GM21619 (cell line): ENCODE measurements at regions not wholly inside any gene's neighbourhood (a gene's known extent, or its start where the extent isn't known, plus 50 kb on each side); places are given as distances from the start of the nearest gene placed in this dataset.
A peak's percentile ranks its signal among the peaks of the same experiment; 100 is the strongest.
"Not testable (repeated sequence)": the region's sequence is repeated elsewhere in the genome, so short reads cannot be mapped to it uniquely, and the experiment has no call there.

ENCODE experiments used
- ATAC-seq: cut with Tn5 transposase; IDR thresholded peaks from one replicate; pipeline ENCODE4 v1.9.1; 2021; ENCODE audit not compliant: unreplicated experiment

DNA sequence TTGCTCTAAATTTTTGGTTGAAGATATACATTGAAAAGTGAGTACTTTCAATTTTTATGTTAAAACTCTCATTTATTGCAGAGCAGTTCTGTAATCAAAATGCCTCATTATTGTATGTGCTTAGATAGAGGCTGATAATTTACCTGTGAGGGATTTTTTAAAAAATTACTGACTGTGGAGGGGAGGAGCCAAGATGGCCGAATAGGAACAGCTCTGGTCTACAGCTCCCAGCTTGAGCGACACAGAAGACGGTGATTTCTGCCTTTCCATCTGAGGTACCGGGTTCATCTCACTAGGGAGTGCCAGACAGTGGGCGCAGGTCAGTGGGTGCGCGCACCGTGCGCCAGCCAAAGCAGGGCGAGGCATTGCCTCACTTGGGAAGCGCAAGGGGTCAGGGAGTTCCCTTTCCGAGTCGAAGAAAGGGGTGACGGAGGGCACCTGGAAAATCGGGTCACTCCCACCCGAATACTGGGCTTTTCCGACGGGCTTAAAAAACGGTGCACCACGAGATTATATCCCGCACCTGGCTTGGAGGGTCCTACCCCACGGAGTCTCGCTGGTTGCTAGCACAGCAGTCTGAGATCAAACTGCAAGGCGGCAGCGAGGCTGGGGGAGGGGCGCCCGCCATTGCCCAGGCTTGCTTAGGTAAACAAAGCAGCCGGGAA lies 89.4 kb downstream of the DDX11 start:
- ATAC-seq, result not testable (repeated sequence)

DNA sequence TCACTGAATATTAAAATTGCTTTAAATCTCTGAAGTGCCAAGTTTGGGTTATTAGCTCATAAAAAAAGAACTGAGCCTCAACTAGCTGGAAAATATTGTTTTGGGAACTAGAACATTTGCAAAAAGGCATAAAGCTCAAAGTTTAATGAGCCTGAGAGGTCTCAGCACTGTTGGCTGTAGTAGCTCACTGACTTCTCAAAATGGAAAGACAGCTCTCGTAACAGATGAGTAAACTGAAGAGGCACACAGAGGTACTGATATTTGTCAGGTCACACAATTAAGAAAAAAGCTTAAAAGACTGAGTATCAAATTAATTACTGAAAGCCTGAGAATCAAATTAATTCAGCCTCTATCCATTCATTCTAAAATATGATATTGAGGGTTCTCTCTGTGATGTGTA lies 100.6 kb downstream of the DDX11 start:
- ATAC-seq, result not testable (repeated sequence)

DNA sequence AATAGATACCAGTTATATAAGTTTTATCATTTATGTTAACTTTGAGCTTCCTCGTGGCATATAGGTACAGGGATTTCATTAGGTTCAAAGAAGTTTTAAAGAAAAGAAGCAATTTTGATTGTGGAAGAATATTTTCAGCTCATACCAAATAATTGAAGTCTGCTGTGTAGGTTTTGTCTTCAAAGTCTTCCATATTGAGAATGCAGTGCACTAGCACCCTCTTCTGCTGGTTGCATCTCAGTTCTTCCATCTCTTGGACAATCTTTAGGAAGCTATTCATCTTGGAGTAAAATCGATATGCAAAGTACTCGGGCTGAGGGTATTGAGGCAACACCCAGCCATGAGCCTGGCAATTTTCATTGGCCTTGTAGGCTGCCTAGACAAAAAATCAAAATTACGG lies 103.9 kb downstream of the DDX11 start:
- ATAC-seq, result not testable (repeated sequence)

GRCh38 chr12:31178875-31179274 lies 105.2 kb downstream of the DDX11 start:
- ATAC-seq, result not testable (repeated sequence)

GRCh38 chr12:31179627-31180237 lies 106.1 kb downstream of the DDX11 start:
- not testable (repeated sequence) for ATAC-seq

DNA sequence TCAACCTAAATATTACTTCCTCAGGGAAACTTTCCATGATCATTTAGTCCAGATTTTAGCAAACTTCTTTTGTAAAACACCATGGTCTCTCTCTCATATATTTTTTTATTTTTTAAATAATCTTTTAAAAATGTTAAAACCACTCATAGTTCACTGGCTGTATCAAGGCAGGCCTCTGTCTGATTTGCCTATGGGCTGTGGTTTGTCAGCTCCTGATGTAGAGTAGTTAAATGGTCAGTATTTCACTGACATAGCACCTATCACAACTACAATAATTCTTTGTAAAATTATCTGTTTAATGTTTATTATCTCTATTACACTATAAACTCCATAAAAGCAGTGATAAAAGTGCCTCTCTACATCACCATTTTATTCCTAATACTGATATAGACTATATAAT lies 108.9 kb downstream of the DDX11 start:
- ATAC-seq, result not testable (repeated sequence)

DNA sequence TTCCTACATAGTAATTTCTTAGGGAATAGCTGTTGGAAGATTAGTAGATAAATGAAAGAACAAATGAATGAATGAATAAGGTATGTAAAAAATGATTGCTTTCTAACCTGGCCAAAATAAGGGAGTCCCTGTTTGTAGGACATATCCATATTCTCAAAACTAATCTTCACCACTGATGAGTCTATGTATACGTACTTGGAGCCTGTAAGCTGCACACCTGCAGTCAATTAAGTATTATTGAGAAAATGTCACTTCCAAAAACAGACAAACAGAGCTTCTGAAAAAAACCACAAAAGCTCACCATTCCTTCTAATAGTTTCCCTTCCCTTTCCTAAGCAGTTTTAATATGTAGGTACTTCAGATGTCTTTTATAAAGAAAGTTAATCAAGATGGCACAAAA lies 109.4 kb downstream of the DDX11 start:
- not testable (repeated sequence) for ATAC-seq

- ATAC-seq, result not testable (repeated sequence)
Measured at GRCh38 chr12:31183899-31184298, 110.2 kb downstream of the DDX11 start.

DNA sequence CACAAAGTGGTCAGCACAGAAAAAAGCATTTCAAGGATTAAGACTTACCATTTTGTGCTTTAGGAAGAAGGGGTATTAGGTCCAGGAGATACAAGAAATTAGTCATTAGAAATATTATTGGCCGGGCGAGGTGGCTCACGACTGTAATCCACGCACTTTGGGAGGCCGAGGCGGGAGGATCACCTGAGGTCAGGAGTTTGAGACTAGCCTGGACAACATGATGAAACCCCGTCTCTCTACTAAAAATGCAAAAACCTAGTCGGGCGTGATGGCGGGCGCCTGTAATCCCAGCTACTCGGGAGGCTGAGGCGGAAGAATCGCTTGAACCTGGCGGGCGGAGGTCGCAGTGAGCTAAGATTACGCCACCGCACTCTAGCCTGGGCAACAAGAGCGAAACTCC lies 111.0 kb downstream of the DDX11 start:
- ATAC-seq, result not testable (repeated sequence)

- not testable (repeated sequence) for ATAC-seq
Measured at GRCh38 chr12:31192689-31193088, 119.0 kb downstream of the DDX11 start.

GRCh38 chr12:31195620-31196019 lies 122.0 kb downstream of the DDX11 start:
- ATAC-seq, result not testable (repeated sequence)

DNA sequence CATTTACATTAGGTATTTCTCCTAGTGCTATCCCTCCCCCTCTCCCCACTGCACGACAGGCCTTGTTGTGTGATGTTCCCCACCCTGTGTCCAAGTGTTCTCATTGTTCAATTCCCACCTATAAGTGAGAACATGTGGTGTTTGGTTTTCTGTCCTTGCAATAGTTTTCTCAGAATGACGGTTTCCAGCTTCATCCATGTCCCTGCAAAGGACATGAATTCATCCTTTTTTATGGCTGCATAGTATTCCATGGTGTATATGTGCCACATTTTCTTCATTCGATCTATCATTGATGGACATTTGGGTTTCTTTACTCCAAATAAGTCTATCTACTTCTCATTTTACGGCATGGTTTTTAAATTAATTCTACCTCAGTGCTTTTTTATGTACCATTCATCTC lies 125.8 kb downstream of the DDX11 start:
- ATAC-seq, result not testable (repeated sequence)

- no peak for ATAC-seq
Measured at GRCh38 chr12:31201382-31201781, 124.6 kb downstream of the SINHCAF start.

DNA sequence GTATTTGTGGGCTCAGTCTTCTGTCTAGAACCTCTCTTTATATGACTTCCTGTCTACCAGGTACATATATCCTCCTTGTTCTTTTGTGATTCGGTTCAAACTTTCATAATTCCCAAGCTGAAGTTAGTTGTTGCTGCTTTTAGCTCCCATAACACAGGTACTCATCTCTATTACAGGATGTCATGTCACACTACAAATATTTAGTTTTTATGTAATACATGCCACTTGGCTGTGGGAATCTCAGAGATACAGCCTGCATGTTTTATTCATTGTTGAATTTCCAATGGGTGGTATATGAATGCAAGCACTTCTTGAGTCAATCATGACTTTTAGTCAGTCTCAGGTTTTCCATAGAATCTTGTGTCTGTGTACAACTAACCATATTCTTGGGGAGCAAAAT lies 122.7 kb downstream of the SINHCAF start:
- no peak for ATAC-seq

- peak; percentile 96 for ATAC-seq
Measured at GRCh38 chr12:31205054-31205453, 120.9 kb downstream of the SINHCAF start.

GRCh38 chr12:31206038-31206670 lies 119.8 kb downstream of the SINHCAF start:
- no peak for ATAC-seq

- ATAC-seq, result no peak
Measured at GRCh38 chr12:31207799-31208465, 118.0 kb downstream of the SINHCAF start.

GRCh38 chr12:31210104-31210503 lies 115.8 kb downstream of the SINHCAF start:
- ATAC-seq, result no peak

DNA sequence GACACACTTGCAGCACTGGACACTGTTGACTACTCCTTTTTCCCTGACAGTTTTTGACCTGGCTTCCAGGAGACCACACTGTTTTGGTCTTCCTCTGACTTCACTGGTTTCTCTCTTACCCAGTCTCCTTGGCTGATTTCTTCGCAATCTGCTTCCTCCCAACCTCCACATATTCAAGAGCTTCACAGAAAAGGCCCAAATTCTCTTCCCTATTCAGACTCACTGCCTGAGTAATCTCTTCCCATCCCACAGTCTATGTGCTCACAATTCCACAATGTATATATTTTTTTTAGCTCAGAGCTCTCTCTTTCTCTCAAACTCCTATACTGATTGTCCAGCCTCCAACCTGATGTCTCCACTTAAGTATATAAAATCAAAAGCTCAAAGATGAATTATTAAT lies 115.4 kb downstream of the SINHCAF start:
- no peak for ATAC-seq

DNA sequence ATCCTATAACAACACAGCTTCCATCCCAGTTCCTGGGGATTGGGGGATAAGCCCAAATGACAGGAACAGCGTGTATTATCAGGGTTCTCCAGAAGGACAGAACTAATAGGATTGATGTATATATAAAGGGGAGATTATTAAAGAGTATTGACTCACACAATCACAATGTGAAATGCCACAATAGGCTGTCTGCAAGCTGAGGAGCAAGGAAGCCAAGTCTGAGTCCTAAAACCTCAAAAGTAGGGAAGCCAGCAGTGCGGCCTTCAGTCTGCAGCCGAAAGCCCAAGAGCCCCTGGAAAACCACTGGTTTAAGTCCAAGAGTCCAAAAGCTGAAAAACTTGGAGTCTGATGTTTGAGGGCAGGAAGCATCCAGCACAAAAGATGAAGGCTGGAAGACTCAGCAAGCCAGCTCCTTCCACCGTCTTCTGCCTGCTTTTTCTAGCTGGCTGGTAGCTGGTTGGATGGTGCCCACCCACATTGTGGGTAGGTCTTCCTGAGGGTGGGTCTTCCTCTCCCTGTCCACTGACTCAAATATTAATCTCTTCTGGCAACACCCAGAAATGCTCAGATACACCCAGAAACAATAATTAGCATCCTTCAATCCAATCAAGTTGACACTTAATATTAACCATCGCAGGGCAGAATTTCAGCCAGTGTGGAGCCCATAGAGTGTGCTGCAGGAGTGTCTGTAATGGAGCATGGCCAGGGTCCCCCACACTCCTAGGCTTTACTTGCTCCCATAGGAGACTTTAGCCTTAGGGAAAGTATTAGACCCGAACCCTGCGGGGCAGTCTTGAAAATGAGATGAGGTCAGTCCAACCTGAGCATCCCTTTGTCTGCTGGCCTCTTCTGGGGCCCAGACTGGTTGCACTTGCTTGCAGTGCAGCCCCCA lies 111.1 kb downstream of the SINHCAF start:
- no peak for ATAC-seq
